ENCODE measurements at regions not wholly inside any gene's neighbourhood (a gene's known extent, or its start where the extent isn't known, plus 50 kb on each side); places are given as distances from the start of the nearest gene placed in this dataset.
"Not testable (repeated sequence)": the region's sequence is repeated elsewhere in the genome, so short reads cannot be mapped to it uniquely, and the experiment has no call there.

DNA sequence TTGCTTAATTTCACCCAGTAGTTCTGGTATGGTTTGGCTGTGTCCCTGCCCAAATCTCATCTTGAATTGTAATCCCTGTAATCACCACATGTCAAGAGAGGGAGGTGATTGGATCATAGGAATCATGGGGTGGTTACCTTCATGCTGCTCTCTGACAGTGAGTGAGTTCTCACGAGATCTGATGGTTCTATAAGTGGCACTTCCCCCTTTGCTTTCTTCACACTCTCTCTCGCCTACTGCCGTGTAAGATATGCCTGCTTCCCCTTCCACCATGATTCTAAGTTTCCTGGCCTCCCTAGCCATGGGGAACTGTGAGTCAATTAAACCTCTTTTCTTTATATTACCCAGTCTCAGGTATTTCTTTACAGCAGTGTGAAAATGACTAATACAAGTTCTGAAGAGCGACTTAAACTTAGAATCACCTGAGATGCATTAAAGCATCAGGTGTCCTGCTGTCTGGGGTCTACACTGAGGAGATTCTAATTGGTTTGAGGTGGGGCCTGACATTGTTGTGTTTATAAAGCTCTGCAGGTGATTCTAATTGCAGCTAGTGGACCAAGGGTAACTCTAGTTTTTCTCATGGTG lies 82.1 kb upstream of the DTNBP1 start:
- Histone ChIP-seq H3K4ac (ENCODE audit: low read length) (no peak overlapping the region), H3K4me3 (ENCODE audit: low read length in 2 of 2) (no peak overlapping the region), H3K27me3 (ENCODE audit: control insufficient read depth in 3 of 3, insufficient read depth in 3 of 3, low read depth in 1 of 3, low read length in 3 of 3) (no peaks in the 10 kb centered on the region), H3K79me1 (ENCODE audit: low read depth, low read length) (no peaks in the 10 kb centered on the region), H3K23ac (ENCODE audit: low read depth, low read length, poor library complexity) (no peak overlapping the region), H3K9me3 (replicated peaks in 1 of 2; ENCODE audit: control insufficient read depth in 2 of 2, insufficient read depth in 1 of 2, low read depth in 1 of 2, low read length in 2 of 2) (no peaks in the 10 kb centered on the region), H2BK5ac (ENCODE audit: low read length) (no peak overlapping the region), H3K4me2 (ENCODE audit: insufficient read depth, low read length, poor library complexity, severe bottlenecking) (no peak overlapping the region), H2AFZ (ENCODE audit: low read length) (no peak overlapping the region), H4K8ac (ENCODE audit: low read depth, low read length) (no peak overlapping the region), H3K4me1 (ENCODE audit: control insufficient read depth in 2 of 2, insufficient read depth in 1 of 2, low read depth in 1 of 2, low read length in 2 of 2) (no peaks in the 10 kb centered on the region), H4K91ac (ENCODE audit: low read depth, low read length, poor library complexity) (no peak overlapping the region), H2AK5ac (ENCODE audit: low read depth, low read length) (no peak overlapping the region), H3K9ac (ENCODE audit: low read depth, low read length, poor library complexity) (no peak overlapping the region), H2BK12ac (ENCODE audit: low read length) (no peak overlapping the region), H2BK120ac (ENCODE audit: low read depth, low read length) (no peak overlapping the region), H3K18ac (ENCODE audit: low read length) (no peak overlapping the region), H3K36me3 (replicated peaks in 1 of 2; ENCODE audit: control insufficient read depth in 2 of 2, insufficient read depth in 2 of 2, low read length in 2 of 2) (no peaks in the 10 kb centered on the region), H3K27ac (replicated peaks; ENCODE audit: low read length) (no peak overlapping the region), H2BK15ac (ENCODE audit: low read length) (no peak overlapping the region), H3K14ac (ENCODE audit: low read length) (no peak overlapping the region)
- no peak for DNase-seq (ENCODE audit: low spot score)
- WGBS, 2 donors (ENCODE audit: extremely low coverage in 2 of 2, insufficient read length in 2 of 2, insufficient replicate concordance in 1 of 2), result no CpG with 5 or more reads among the region's 4 CpGs

DNA sequence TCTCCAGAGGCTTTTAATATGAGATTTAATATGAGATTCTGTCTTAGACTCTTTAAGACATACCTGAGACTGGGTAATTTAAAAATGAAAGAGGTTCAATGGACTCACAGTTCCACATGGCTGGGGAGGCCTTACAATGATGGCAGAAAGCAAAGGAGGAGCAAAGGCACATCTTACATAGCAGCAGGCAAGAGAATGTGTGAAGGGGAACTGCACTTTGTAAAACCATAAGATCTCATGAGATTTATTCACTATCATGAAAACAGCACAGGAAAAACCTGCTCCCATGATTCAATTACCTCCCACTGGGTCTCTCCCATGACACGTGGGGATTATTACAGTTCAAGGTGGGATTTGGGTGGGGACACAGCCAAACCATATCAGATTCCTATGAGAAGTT lies 79.2 kb upstream of the DTNBP1 start:
- no CpG with 5 or more reads among the region's 1 CpG for WGBS, 2 donors (ENCODE audit: extremely low coverage in 2 of 2, insufficient read length in 2 of 2, insufficient replicate concordance in 1 of 2)
- H3K4me3 ChIP-seq (ENCODE audit: low read length in 2 of 2); H2AK5ac ChIP-seq (ENCODE audit: low read depth, low read length); H4K8ac ChIP-seq (ENCODE audit: low read depth, low read length); H3K27ac ChIP-seq (replicated peaks; ENCODE audit: low read length); H3K4me2 ChIP-seq (ENCODE audit: insufficient read depth, low read length, poor library complexity, severe bottlenecking); H4K91ac ChIP-seq (ENCODE audit: low read depth, low read length, poor library complexity); H2BK15ac ChIP-seq (ENCODE audit: low read length); H3K4ac ChIP-seq (ENCODE audit: low read length); H3K27me3 ChIP-seq (ENCODE audit: control insufficient read depth in 3 of 3, insufficient read depth in 3 of 3, low read depth in 1 of 3, low read length in 3 of 3); H2BK12ac ChIP-seq (ENCODE audit: low read length); H3K79me1 ChIP-seq (ENCODE audit: low read depth, low read length); H3K4me1 ChIP-seq (ENCODE audit: control insufficient read depth in 2 of 2, insufficient read depth in 1 of 2, low read depth in 1 of 2, low read length in 2 of 2); H3K9ac ChIP-seq (ENCODE audit: low read depth, low read length, poor library complexity); H3K9me3 ChIP-seq (replicated peaks in 1 of 2; ENCODE audit: control insufficient read depth in 2 of 2, insufficient read depth in 1 of 2, low read depth in 1 of 2, low read length in 2 of 2); H2BK5ac ChIP-seq (ENCODE audit: low read length); H2BK120ac ChIP-seq (ENCODE audit: low read depth, low read length); H3K14ac ChIP-seq (ENCODE audit: low read length); H3K18ac ChIP-seq (ENCODE audit: low read length); H2AFZ ChIP-seq (ENCODE audit: low read length); DNase-seq (ENCODE audit: low spot score); H3K36me3 ChIP-seq (replicated peaks in 1 of 2; ENCODE audit: control insufficient read depth in 2 of 2, insufficient read depth in 2 of 2, low read length in 2 of 2); H3K23ac ChIP-seq (ENCODE audit: low read depth, low read length, poor library complexity): not testable (repeated sequence)

DNA sequence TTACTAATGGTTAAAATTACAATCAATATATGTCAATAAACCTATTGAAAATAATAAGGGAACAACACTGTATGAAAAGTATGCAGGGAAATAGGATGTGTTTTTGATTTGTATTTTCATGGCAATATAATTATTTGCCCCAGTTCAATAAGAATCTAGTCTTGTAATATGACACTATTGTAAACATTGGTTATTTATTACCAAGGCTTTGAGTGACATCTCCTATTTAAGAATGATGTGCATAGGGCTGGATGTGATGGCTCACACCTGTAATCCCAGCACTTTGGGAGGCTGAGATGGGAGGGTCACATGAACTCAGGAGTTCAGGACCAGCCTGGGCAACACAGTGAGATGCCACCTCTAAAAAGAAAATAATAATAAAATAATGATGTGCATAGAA lies 78.6 kb upstream of the DTNBP1 start:
- H3K36me3 ChIP-seq (replicated peaks in 1 of 2; ENCODE audit: control insufficient read depth in 2 of 2, insufficient read depth in 2 of 2, low read length in 2 of 2), result no peaks in the 10 kb centered on the region
- no peaks in the 10 kb centered on the region for H3K9me3 ChIP-seq (replicated peaks in 1 of 2; ENCODE audit: control insufficient read depth in 2 of 2, insufficient read depth in 1 of 2, low read depth in 1 of 2, low read length in 2 of 2)
- H3K9ac ChIP-seq (ENCODE audit: low read depth, low read length, poor library complexity), result no peak overlapping the region
- H2AFZ ChIP-seq (ENCODE audit: low read length), result no peak overlapping the region
- H3K18ac ChIP-seq (ENCODE audit: low read length), result no peak overlapping the region
- no peak overlapping the region for H3K4ac ChIP-seq (ENCODE audit: low read length)
- H4K8ac ChIP-seq (ENCODE audit: low read depth, low read length), result no peak overlapping the region
- no peak overlapping the region for H4K91ac ChIP-seq (ENCODE audit: low read depth, low read length, poor library complexity)
- no peaks in the 10 kb centered on the region for H3K79me1 ChIP-seq (ENCODE audit: low read depth, low read length)
- H2BK120ac ChIP-seq (ENCODE audit: low read depth, low read length), result no peak overlapping the region
- no peak overlapping the region for H3K14ac ChIP-seq (ENCODE audit: low read length)
- no peak overlapping the region for H3K4me3 ChIP-seq (ENCODE audit: low read length in 2 of 2)
- peaks cover 0 to 4% of the 10 kb centered on the region in 2 donors for H3K4me1 ChIP-seq (ENCODE audit: control insufficient read depth in 2 of 2, insufficient read depth in 1 of 2, low read depth in 1 of 2, low read length in 2 of 2)
- no peak overlapping the region for H2BK5ac ChIP-seq (ENCODE audit: low read length)
- H3K27me3 ChIP-seq (ENCODE audit: control insufficient read depth in 3 of 3, insufficient read depth in 3 of 3, low read depth in 1 of 3, low read length in 3 of 3), result no peaks in the 10 kb centered on the region
- H2BK15ac ChIP-seq (ENCODE audit: low read length), result no peak overlapping the region
- H3K4me2 ChIP-seq (ENCODE audit: insufficient read depth, low read length, poor library complexity, severe bottlenecking), result no peak overlapping the region
- no peak overlapping the region for H3K23ac ChIP-seq (ENCODE audit: low read depth, low read length, poor library complexity)
- H2BK12ac ChIP-seq (ENCODE audit: low read length), result no peak overlapping the region
- no peak overlapping the region for H2AK5ac ChIP-seq (ENCODE audit: low read depth, low read length)
- no peak overlapping the region for H3K27ac ChIP-seq (replicated peaks; ENCODE audit: low read length)
- no peak for DNase-seq (ENCODE audit: low spot score)

DNA sequence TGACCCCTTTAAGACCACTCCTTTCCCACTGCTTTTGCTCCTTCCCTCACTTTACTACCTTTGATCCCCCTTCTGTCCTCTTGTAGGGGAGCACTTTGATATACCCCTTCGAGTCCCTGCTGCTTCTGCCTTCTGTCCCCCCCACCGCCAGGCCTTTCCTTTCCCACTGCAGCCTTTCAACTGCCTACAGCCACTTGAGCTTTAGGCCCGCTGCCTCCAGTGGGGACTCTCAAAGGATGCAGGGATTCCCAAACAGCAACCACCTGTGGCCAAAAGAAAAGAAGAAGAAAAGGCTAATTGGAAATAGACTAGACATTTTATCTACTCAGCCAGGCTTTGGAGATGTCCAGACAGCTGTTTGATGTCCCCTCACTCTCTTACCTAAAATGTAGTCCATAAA lies 77.0 kb upstream of the DTNBP1 start:
- no peak overlapping the region for H2AK5ac ChIP-seq (ENCODE audit: low read depth, low read length)
- H3K9me3 ChIP-seq (replicated peaks in 1 of 2; ENCODE audit: control insufficient read depth in 2 of 2, insufficient read depth in 1 of 2, low read depth in 1 of 2, low read length in 2 of 2), result no peaks in the 10 kb centered on the region
- H4K91ac ChIP-seq (ENCODE audit: low read depth, low read length, poor library complexity), result no peak overlapping the region
- no peak overlapping the region for H2BK15ac ChIP-seq (ENCODE audit: low read length)
- no peak overlapping the region for H3K14ac ChIP-seq (ENCODE audit: low read length)
- no peak overlapping the region for H3K4me3 ChIP-seq (ENCODE audit: low read length in 2 of 2)
- H2BK120ac ChIP-seq (ENCODE audit: low read depth, low read length), result no peak overlapping the region
- peaks cover 0 to 4% of the 10 kb centered on the region in 2 donors for H3K4me1 ChIP-seq (ENCODE audit: control insufficient read depth in 2 of 2, insufficient read depth in 1 of 2, low read depth in 1 of 2, low read length in 2 of 2)
- H3K27ac ChIP-seq (replicated peaks; ENCODE audit: low read length), result peak overlapping the region; percentile 53
- peak overlapping the region; percentile 38 for H2AFZ ChIP-seq (ENCODE audit: low read length)
- no peak for DNase-seq (ENCODE audit: low spot score)
- H3K18ac ChIP-seq (ENCODE audit: low read length), result peak overlapping the region; percentile 21
- H4K8ac ChIP-seq (ENCODE audit: low read depth, low read length), result no peak overlapping the region
- H2BK12ac ChIP-seq (ENCODE audit: low read length), result no peak overlapping the region
- no peaks in the 10 kb centered on the region for H3K36me3 ChIP-seq (replicated peaks in 1 of 2; ENCODE audit: control insufficient read depth in 2 of 2, insufficient read depth in 2 of 2, low read length in 2 of 2)
- H3K9ac ChIP-seq (ENCODE audit: low read depth, low read length, poor library complexity), result no peak overlapping the region
- no peaks in the 10 kb centered on the region for H3K27me3 ChIP-seq (ENCODE audit: control insufficient read depth in 3 of 3, insufficient read depth in 3 of 3, low read depth in 1 of 3, low read length in 3 of 3)
- no peak overlapping the region for H3K4me2 ChIP-seq (ENCODE audit: insufficient read depth, low read length, poor library complexity, severe bottlenecking)
- no peaks in the 10 kb centered on the region for H3K79me1 ChIP-seq (ENCODE audit: low read depth, low read length)
- H3K4ac ChIP-seq (ENCODE audit: low read length), result no peak overlapping the region
- no CpG with 5 or more reads among the region's 3 CpGs for WGBS, 2 donors (ENCODE audit: extremely low coverage in 2 of 2, insufficient read length in 2 of 2, insufficient replicate concordance in 1 of 2)
- no peak overlapping the region for H2BK5ac ChIP-seq (ENCODE audit: low read length)
- H3K23ac ChIP-seq (ENCODE audit: low read depth, low read length, poor library complexity), result no peak overlapping the region
